ENCODE measurements at regions not wholly inside any gene's neighbourhood (a gene's known extent, or its start where the extent isn't known, plus 50 kb on each side); places are given as distances from the start of the nearest gene placed in this dataset.
"Not testable (repeated sequence)": the region's sequence is repeated elsewhere in the genome, so short reads cannot be mapped to it uniquely, and the experiment has no call there.

GRCh38 chr3:3303636-3304035, 124.1 kb upstream of the CRBN start:
- no peak overlapping the region for H3K4me3 ChIP-seq
- H3K27ac ChIP-seq = no peak overlapping the region
- H3K27me3 ChIP-seq = no peaks in the 10 kb centered on the region
- H3K4me1 ChIP-seq = no peaks in the 10 kb centered on the region
- 65 to 68% methylated on average over 4 of the region's 4 CpGs for WGBS, 2 donors
- no peaks in the 10 kb centered on the region for H3K36me3 ChIP-seq
- TF ChIP-seq EP300 (IDR thresholded peaks at IDR 0.05) = no peak
- TF ChIP-seq POLR2A (IDR thresholded peaks at IDR 0.05) = no peak
- DNase-seq = no peak
- no peaks in the 10 kb centered on the region for H3K9me3 ChIP-seq
- intact Hi-C loops (cut with DNase I) = no loop called here

GRCh38 chr3:3302964-3303363, 123.5 kb upstream of the CRBN start:
- WGBS, 2 donors = 85 to 88% methylated on average over 3 of the region's 3 CpGs

GRCh38 chr3:3301476-3301875, 122.0 kb upstream of the CRBN start:
- intact Hi-C loops (cut with DNase I) = no loop called here
- no peak for DNase-seq

More at GRCh38 chr3:3302964-3303363, 123.5 kb upstream of the CRBN start:
- DNase-seq = no peak
- Histone ChIP-seq H3K36me3 (no peaks in the 10 kb centered on the region), H3K9me3 (no peaks in the 10 kb centered on the region), H3K27ac (no peak overlapping the region), H3K4me1 (no peaks in the 10 kb centered on the region), H3K4me3 (no peak overlapping the region), H3K27me3 (no peaks in the 10 kb centered on the region)
- intact Hi-C loops (cut with DNase I) = no loop called here
- TF ChIP-seq EP300 (IDR thresholded peaks at IDR 0.05) (no peak), POLR2A (IDR thresholded peaks at IDR 0.05) (no peak), POLR2AphosphoS5 (IDR thresholded peaks at IDR 0.05) (no peak), CTCF (IDR thresholded peaks at IDR 0.05) (no peak)

GRCh38 chr3:3296979-3297381, 117.5 kb upstream of the CRBN start:
- Histone ChIP-seq H3K27me3 (no peaks in the 10 kb centered on the region), H3K36me3 (no peaks in the 10 kb centered on the region), H3K4me3 (no peak overlapping the region), H3K4me1 (no peaks in the 10 kb centered on the region), H3K27ac (no peak overlapping the region), H3K9me3 (peaks cover 0 to 3% (median 0%) of the 10 kb centered on the region in 4 donors)
- TF ChIP-seq POLR2AphosphoS5 (IDR thresholded peaks at IDR 0.05) = no peak
- TF ChIP-seq EP300 (IDR thresholded peaks at IDR 0.05) = no peak
- no peak for TF ChIP-seq POLR2A (IDR thresholded peaks at IDR 0.05)
- no peak for TF ChIP-seq CTCF (IDR thresholded peaks at IDR 0.05)
- 55 to 81% methylated on average over 5 of the region's 5 CpGs for WGBS, 2 donors
- intact Hi-C loops (cut with DNase I) = no loop called here
- no peak for DNase-seq

More at GRCh38 chr3:3301476-3301875, 122.0 kb upstream of the CRBN start:
- TF ChIP-seq EP300 (IDR thresholded peaks at IDR 0.05) = no peak
- no peak for TF ChIP-seq CTCF (IDR thresholded peaks at IDR 0.05)
- no peak for TF ChIP-seq POLR2A (IDR thresholded peaks at IDR 0.05)
- TF ChIP-seq POLR2AphosphoS5 (IDR thresholded peaks at IDR 0.05) = no peak
- WGBS, 2 donors = 39 to 40% methylated on average over 1 of the region's 1 CpG
- no peak overlapping the region for H3K27ac ChIP-seq
- no peaks in the 10 kb centered on the region for H3K4me1 ChIP-seq
- no peaks in the 10 kb centered on the region for H3K36me3 ChIP-seq
- H3K9me3 ChIP-seq = no peaks in the 10 kb centered on the region
- H3K4me3 ChIP-seq = no peak overlapping the region
- H3K27me3 ChIP-seq = no peaks in the 10 kb centered on the region

GRCh38 chr3:3295586-3295985, 116.1 kb upstream of the CRBN start:
- Histone ChIP-seq H3K9me3 (peaks cover 0 to 3% (median 0%) of the 10 kb centered on the region in 4 donors), H3K27me3 (no peaks in the 10 kb centered on the region), H3K4me1 (no peaks in the 10 kb centered on the region), H3K4me3 (no peak overlapping the region), H3K36me3 (no peaks in the 10 kb centered on the region), H3K27ac (no peak overlapping the region)
- DNase-seq = no peak
- no peak for TF ChIP-seq CTCF (IDR thresholded peaks at IDR 0.05)
- no peak for TF ChIP-seq POLR2AphosphoS5 (IDR thresholded peaks at IDR 0.05)
- no peak for TF ChIP-seq POLR2A (IDR thresholded peaks at IDR 0.05)
- TF ChIP-seq EP300 (IDR thresholded peaks at IDR 0.05) = no peak
- intact Hi-C loops (cut with DNase I) = no loop called here
- WGBS, 2 donors = 89 to 91% methylated on average over 1 of the region's 1 CpG

GRCh38 chr3:3291756-3292283, 112.3 kb upstream of the CRBN start:
- H3K4me1 ChIP-seq; intact Hi-C loops (cut with DNase I); H3K4me3 ChIP-seq; H3K9me3 ChIP-seq; DNase-seq; H3K27me3 ChIP-seq; H3K36me3 ChIP-seq; H3K27ac ChIP-seq: not testable (repeated sequence)
- WGBS, 2 donors = 62 to 70% methylated on average over 3 of the region's 3 CpGs
